ENCODE measurements at regions not wholly inside any gene's neighbourhood (a gene's known extent, or its start where the extent isn't known, plus 50 kb on each side); places are given as distances from the start of the nearest gene placed in this dataset.
"Not testable (repeated sequence)": the region's sequence is repeated elsewhere in the genome, so short reads cannot be mapped to it uniquely, and the experiment has no call there.

- Histone ChIP-seq H3K4me1 (peaks cover 0 to 6% (median under 1%) of the 10 kb centered on the region in 12 donors), H3K36me3 (no peaks in the 10 kb centered on the region), H3K9me3 (peaks cover 0 to 14% (median 0%) of the 10 kb centered on the region in 12 donors), H3K27me3 (no peaks in the 10 kb centered on the region), H3K27ac (no peak overlapping the region), H3K4me3 (no peak overlapping the region)
- intact Hi-C loops (cut with DNase I): no loop called here
- ATAC-seq (no peak), DNase-seq (no peak)
- TF ChIP-seq POLR2A (IDR thresholded peaks at IDR 0.05): no peak
- no peak for TF ChIP-seq CTCF (IDR thresholded peaks at IDR 0.05)
- 84 to 94% (median 92%) methylated on average over 5 of the region's 5 CpGs for WGBS, 4 donors
Measured at GRCh38 chr5:74441616-74442015, 198.9 kb downstream of the ENC1 start.

GRCh38 chr5:74440341-74440740 lies 200.2 kb downstream of the ENC1 start:
- no peaks in the 10 kb centered on the region for H3K27me3 ChIP-seq
- DNase-seq (no peak), ATAC-seq (no peak)
- intact Hi-C loops (cut with DNase I): no loop called here
- no peak overlapping the region for H3K27ac ChIP-seq
- WGBS, 4 donors: 83 to 92% (median 88%) methylated on average over 2 of the region's 2 CpGs
- H3K4me1 ChIP-seq: no peaks in the 10 kb centered on the region
- H3K4me3 ChIP-seq: no peak overlapping the region
- no peaks in the 10 kb centered on the region for H3K36me3 ChIP-seq
- TF ChIP-seq POLR2A (IDR thresholded peaks at IDR 0.05) (no peak), CTCF (IDR thresholded peaks at IDR 0.05) (no peak)
- peaks cover 0 to 15% (median 0%) of the 10 kb centered on the region in 12 donors for H3K9me3 ChIP-seq

GRCh38 chr5:74437870-74438269 lies 202.7 kb downstream of the ENC1 start:
- ATAC-seq; H3K4me3 ChIP-seq; DNase-seq; intact Hi-C loops (cut with DNase I); H3K27me3 ChIP-seq; H3K36me3 ChIP-seq; H3K27ac ChIP-seq: not testable (repeated sequence)
- Histone ChIP-seq H3K4me1 (peaks cover 0 to 24% (median 14%) of the 10 kb centered on the region in 12 donors), H3K9me3 (peaks cover 0 to 15% (median 0%) of the 10 kb centered on the region in 12 donors)
- 79 to 89% (median 87%) methylated on average over 2 of the region's 2 CpGs for WGBS, 4 donors

- Histone ChIP-seq H3K4me1 (peaks cover 0 to 43% (median 14%) of the 10 kb centered on the region in 12 donors), H3K27me3 (no peaks in the 10 kb centered on the region), H3K9me3 (peaks cover 0 to 15% (median 0%) of the 10 kb centered on the region in 12 donors), H3K4me3 (peak overlapping the region in 7 of 12 donors; percentile 2 to 34 (median 23)), H3K27ac (peak overlapping the region in 11 of 12 donors; percentile 32 to 89 (median 51)), H3K36me3 (no peaks in the 10 kb centered on the region)
- TF ChIP-seq CTCF (IDR thresholded peaks at IDR 0.05): no peak
- TF ChIP-seq POLR2A (IDR thresholded peaks at IDR 0.05): no peak
- WGBS, 4 donors: 29 to 36% (median 34%) methylated on average over 9 of the region's 9 CpGs
- DNase-seq: peak in 1 of 5 donors; percentile 9
- ATAC-seq: peak; percentile 55 to 79 (median 72)
- intact Hi-C loops (cut with DNase I): no loop called here
Measured at GRCh38 chr5:74433896-74434829, 206.4 kb downstream of the ENC1 start.
